ENCODE measurements at regions not wholly inside any gene's neighbourhood (a gene's known extent, or its start where the extent isn't known, plus 50 kb on each side); places are given as distances from the start of the nearest gene placed in this dataset.

DNA sequence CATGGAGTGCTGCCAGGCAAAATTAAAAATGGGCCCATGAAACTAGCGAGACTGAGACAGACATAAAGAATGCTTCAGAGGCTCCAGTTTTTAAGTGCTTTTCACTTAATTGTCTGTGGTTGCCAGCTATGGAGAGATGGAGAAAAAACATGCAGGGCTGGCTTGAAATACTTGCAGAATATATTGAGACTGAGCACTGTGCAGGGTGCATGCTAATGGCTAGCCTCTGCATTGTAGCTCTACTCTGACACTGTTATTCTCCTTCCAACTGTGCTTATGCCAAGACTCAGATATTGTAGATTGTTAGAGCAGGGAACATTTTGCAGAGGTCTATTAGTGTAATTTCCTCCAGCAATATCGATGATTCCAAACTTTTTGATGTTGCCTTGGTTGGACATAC, 735.0 kb downstream of the PDCD6IP start:
- FAIRE-seq = no peak
- DNase-seq (ENCODE audit: insufficient read length, low spot score) = no peak
- TF ChIP-seq, protein P1, sequence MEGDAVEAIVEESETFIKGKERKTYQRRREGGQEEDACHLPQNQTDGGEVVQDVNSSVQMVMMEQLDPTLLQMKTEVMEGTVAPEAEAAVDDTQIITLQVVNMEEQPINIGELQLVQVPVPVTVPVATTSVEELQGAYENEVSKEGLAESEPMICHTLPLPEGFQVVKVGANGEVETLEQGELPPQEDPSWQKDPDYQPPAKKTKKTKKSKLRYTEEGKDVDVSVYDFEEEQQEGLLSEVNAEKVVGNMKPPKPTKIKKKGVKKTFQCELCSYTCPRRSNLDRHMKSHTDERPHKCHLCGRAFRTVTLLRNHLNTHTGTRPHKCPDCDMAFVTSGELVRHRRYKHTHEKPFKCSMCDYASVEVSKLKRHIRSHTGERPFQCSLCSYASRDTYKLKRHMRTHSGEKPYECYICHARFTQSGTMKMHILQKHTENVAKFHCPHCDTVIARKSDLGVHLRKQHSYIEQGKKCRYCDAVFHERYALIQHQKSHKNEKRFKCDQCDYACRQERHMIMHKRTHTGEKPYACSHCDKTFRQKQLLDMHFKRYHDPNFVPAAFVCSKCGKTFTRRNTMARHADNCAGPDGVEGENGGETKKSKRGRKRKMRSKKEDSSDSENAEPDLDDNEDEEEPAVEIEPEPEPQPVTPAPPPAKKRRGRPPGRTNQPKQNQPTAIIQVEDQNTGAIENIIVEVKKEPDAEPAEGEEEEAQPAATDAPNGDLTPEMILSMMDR (IDR thresholded peaks at IDR 0.05; ENCODE audit: insufficient read depth, missing control alignments) = no peak

DNA sequence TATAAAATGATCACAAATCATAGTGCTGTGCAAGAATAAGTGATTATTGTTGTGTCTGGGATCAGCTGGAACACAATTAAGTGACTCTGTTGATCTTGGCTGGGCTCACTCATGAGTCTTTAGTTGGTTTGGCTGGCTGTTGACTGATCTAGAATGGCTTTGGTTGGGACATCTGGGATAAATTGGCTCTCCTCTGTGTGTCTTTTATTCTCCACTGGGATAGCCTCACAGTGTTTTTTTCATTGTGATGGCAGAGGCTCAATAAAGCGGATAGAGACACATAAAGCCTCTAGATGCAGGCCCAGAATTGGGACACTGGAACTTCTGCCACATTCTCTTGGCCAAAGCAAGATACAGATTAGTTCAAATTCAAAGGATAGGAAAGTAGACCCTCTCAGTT, 735.6 kb downstream of the PDCD6IP start:
- FAIRE-seq (no peak), DNase-seq (ENCODE audit: insufficient read length, low spot score) (no peak)
- TF ChIP-seq, protein P1 (IDR thresholded peaks at IDR 0.05; ENCODE audit: insufficient read depth, missing control alignments) = no peak

DNA sequence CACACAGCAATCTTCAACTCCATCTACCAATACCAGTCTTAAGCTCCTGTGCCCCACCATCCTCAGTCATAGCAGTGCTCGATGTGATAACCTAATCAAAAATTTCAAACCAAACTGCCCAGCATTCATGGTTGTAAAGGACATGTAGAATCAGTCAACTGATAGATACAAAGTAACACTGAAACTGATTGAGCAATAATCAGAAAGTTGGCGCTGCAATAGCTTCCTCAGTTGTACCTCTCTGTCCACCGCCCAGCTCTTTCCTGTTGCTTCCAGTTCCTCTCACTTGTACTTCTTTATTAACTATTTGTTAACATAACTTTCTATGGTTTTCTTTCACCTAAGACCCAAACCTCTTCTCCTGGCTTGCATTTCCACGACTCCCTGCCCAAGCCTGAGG, 745.7 kb downstream of the PDCD6IP start:
- FAIRE-seq = no peak
- DNase-seq (ENCODE audit: insufficient read length, low spot score) = no peak
- TF ChIP-seq, protein P1 (IDR thresholded peaks at IDR 0.05; ENCODE audit: insufficient read depth, missing control alignments) = no peak

DNA sequence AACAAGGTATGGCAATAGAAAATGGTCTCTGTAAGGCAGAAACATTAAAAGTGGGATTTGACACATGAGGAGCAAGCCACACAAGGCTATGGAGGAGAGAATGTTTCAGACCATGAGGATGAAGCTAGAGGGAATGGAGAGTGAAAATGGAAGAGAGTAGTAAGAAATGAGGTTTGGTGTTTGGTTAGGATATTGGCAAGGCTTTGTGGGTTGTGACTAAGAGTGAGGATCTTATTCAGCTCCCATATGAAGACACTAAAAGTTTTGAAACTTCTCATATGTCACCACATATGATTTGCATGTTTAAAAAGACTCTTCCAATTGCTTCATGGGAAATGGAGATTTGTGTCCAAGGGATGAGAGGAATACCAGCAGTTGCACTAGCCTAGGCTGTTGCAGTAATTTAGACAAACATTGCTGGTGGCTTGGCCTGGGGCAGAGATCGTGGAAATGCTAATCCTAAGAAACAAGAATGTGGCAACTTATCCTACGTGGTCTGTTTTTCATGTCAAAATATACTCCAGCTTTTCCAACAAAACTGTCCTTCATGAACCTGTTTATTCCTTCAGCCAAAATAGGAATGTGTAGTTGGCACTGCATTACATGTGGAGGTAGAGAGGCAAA, 749.0 kb downstream of the PDCD6IP start:
- DNase-seq (ENCODE audit: insufficient read length, low spot score) = no peak
- TF ChIP-seq, protein P1 (IDR thresholded peaks at IDR 0.05; ENCODE audit: insufficient read depth, missing control alignments) = no peak
- no peak for FAIRE-seq

DNA sequence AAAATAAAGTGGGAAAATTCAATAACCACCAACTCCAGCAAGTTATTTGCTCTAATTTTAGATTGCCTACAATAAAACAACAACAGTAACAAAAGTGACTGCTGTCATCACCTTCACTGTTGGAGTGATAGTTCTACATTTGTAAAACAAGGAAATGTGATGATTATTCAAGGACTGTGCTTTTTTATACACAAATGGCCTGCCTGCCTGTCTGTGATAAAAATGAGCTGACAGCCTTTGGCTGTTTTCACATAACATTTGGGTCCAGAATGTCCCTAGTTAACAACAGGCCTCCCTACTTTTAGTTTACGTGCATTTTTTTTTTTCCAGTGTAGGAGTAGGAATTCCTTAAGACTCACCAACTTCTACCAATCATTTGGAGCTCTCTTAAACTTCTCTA, 768.8 kb downstream of the PDCD6IP start:
- DNase-seq (ENCODE audit: insufficient read length, low spot score) = no peak
- no peak for FAIRE-seq
- TF ChIP-seq, protein P1 (IDR thresholded peaks at IDR 0.05; ENCODE audit: insufficient read depth, missing control alignments) = no peak

DNA sequence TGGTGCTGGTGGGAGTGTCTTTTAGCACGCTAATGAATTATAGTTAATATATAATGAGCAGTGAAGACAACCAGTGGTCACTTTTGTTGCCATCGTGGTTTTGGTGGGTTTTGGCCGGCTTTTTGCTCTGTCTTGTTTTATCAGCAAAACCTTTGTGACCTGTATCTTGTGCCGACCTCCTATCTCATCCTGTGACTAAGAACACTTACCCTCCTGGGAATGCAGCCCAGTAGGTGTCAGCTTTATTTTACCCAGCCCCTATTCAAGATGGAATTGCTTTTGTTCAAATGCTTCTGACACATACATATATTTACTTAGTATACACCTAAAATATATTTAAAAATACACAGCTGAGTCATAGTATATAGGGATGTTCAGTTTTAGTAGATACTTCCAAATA, 770.3 kb downstream of the PDCD6IP start:
- no peak for FAIRE-seq
- DNase-seq (ENCODE audit: insufficient read length, low spot score) = no peak
- TF ChIP-seq, protein P1 (IDR thresholded peaks at IDR 0.05; ENCODE audit: insufficient read depth, missing control alignments) = no peak

DNA sequence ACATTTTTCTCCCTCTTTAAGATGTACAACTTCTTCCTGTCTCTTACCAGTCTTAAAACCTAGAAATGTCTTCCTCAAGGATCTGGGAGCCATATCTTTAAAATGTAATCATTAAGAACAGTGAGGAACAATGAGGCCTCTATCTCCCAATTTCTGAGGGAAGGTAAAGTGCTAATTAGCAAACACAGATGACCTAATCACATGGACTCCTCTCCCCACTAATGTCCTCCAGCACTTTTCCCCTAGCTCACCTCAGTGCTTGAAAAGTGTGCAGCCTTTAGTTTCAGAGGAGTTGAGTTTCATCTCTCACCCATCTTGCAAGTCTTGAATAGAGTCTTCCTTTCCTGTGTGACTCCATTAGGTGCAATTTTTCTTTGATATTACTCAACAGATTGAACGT, 771.0 kb downstream of the PDCD6IP start:
- TF ChIP-seq, protein P1 (IDR thresholded peaks at IDR 0.05; ENCODE audit: insufficient read depth, missing control alignments) = no peak
- no peak for FAIRE-seq

More for the DNA sequence above, 771.0 kb downstream of the PDCD6IP start:
- no peak for DNase-seq (ENCODE audit: insufficient read length, low spot score)

All from D721Med (cell line).